ENCODE measurements at regions not wholly inside any gene's neighbourhood (a gene's known extent, or its start where the extent isn't known, plus 50 kb on each side); places are given as distances from the start of the nearest gene placed in this dataset.

- Histone ChIP-seq H3K4me3 (no peak overlapping the region), H3K27ac (replicated peaks) (no peak overlapping the region), H3K4me1 (no peaks in the 10 kb centered on the region), H3K27me3 (ENCODE audit: low read depth) (no peaks in the 10 kb centered on the region), H3K36me3 (no peaks in the 10 kb centered on the region), H3K9me3 (replicated peaks) (peaks cover 11% of the 10 kb centered on the region)
- TF ChIP-seq CTCF (IDR thresholded peaks at IDR 0.05; ENCODE audit: borderline replicate concordance): no peak
- no peak for DNase-seq
- intact Hi-C loops (cut with micrococcal nuclease): no loop called here
These were observed 577.8 kb downstream of the PKHD1 start for GRCh38 chr6:51509597-51509996.

DNA sequence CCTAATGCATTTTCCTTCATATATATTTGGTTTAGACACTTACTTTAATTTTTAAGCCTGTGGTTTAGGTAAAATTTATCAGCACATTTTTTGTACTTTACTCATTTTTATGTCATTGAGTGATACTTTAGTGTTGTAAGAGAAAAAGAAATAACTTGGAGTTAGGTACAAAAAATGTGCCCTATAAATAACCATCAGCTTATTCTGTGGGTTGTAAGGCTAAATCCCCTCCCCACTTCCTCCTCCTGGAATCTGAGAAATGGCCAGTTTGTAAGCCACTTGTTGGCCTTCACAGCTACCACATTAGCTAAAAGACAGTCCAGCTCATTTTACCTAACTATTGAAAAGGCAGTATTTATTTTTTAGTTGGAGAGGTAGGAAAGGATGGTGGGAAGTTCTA is 576.3 kb downstream of the PKHD1 start:
- Histone ChIP-seq H3K36me3 (no peaks in the 10 kb centered on the region), H3K9me3 (replicated peaks) (peaks cover 9% of the 10 kb centered on the region), H3K27me3 (ENCODE audit: low read depth) (peaks cover 5% of the 10 kb centered on the region), H3K4me1 (no peaks in the 10 kb centered on the region), H3K4me3 (no peak overlapping the region), H3K27ac (replicated peaks) (no peak overlapping the region)
- DNase-seq: no peak
- TF ChIP-seq CTCF (IDR thresholded peaks at IDR 0.05; ENCODE audit: borderline replicate concordance): no peak
- intact Hi-C loops (cut with micrococcal nuclease): no loop called here

GRCh38 chr6:51513891-51514747 is 573.3 kb downstream of the PKHD1 start:
- H3K9me3 ChIP-seq (replicated peaks): peaks cover 10% of the 10 kb centered on the region
- intact Hi-C loops (cut with micrococcal nuclease): no loop called here
- H3K4me3 ChIP-seq: no peak overlapping the region
- H3K27me3 ChIP-seq (ENCODE audit: low read depth): peaks cover 6% of the 10 kb centered on the region
- H3K4me1 ChIP-seq: no peaks in the 10 kb centered on the region
- no peak for TF ChIP-seq CTCF (IDR thresholded peaks at IDR 0.05; ENCODE audit: borderline replicate concordance)
- H3K27ac ChIP-seq (replicated peaks): no peak overlapping the region
- no peak for DNase-seq
- no peaks in the 10 kb centered on the region for H3K36me3 ChIP-seq

GRCh38 chr6:51514748-51515402 is 572.5 kb downstream of the PKHD1 start:
- H3K36me3 ChIP-seq: no peaks in the 10 kb centered on the region
- TF ChIP-seq CTCF (IDR thresholded peaks at IDR 0.05; ENCODE audit: borderline replicate concordance): no peak
- H3K27ac ChIP-seq (replicated peaks): no peak overlapping the region
- no peak for DNase-seq
- no peak overlapping the region for H3K4me3 ChIP-seq
- H3K4me1 ChIP-seq: no peaks in the 10 kb centered on the region
- H3K27me3 ChIP-seq (ENCODE audit: low read depth): peaks cover 6% of the 10 kb centered on the region
- H3K9me3 ChIP-seq (replicated peaks): peaks cover 10% of the 10 kb centered on the region
- intact Hi-C loops (cut with micrococcal nuclease): no loop called here

DNA sequence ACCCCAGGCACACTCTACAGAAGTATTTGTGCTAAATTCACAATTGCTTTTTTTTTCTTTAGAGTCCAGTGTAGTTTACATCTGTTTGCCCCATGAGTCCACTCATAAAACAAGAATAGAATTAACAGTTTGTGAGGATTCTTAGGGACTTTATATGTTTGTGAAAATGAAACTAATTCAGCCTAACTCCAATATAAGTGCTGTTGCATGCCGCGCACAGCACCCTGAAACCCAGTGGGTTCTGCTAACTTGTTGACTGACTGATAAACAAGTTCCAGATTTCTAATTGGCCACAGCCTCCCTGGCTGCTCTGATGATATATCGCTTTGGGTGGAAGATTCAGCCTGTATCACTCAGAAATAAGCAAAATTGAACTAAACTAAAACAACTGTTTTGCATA is 561.4 kb downstream of the PKHD1 start:
- Histone ChIP-seq H3K36me3 (no peaks in the 10 kb centered on the region), H3K4me1 (no peaks in the 10 kb centered on the region), H3K27me3 (ENCODE audit: low read depth) (no peaks in the 10 kb centered on the region), H3K4me3 (no peak overlapping the region), H3K9me3 (replicated peaks) (no peaks in the 10 kb centered on the region), H3K27ac (replicated peaks) (no peak overlapping the region)
- DNase-seq: no peak
- TF ChIP-seq CTCF (IDR thresholded peaks at IDR 0.05; ENCODE audit: borderline replicate concordance): no peak
- intact Hi-C loops (cut with micrococcal nuclease): no loop called here
